ENCODE measurements at regions not wholly inside any gene's neighbourhood (a gene's known extent, or its start where the extent isn't known, plus 50 kb on each side); places are given as distances from the start of the nearest gene placed in this dataset.

- Histone ChIP-seq H4K20me1 (ENCODE audit: insufficient read depth, low read length) (no peaks in the 10 kb centered on the region), H3K9me2 (ENCODE audit: insufficient read depth, low read length) (no peaks in the 10 kb centered on the region), H3K79me2 (ENCODE audit: insufficient read depth, low read depth, low read length) (no peaks in the 10 kb centered on the region), H3K4me1 (ENCODE audit: insufficient read depth, low read length, poor library complexity, severe bottlenecking) (no peaks in the 10 kb centered on the region), H3K9me3 (ENCODE audit: low read length) (no peaks in the 10 kb centered on the region), H2AFZ (ENCODE audit: low read length) (no peak overlapping the region), H3K27ac (ENCODE audit: low read depth, low read length, poor library complexity, severe bottlenecking) (no peak overlapping the region), H3K36me3 (ENCODE audit: insufficient read depth, low read length) (no peaks in the 10 kb centered on the region), H3K4me3 (ENCODE audit: low read depth, low read length, poor library complexity, severe bottlenecking) (no peak overlapping the region), H3K4me2 (ENCODE audit: low read length) (no peak overlapping the region)
- no peak for DNase-seq (ENCODE audit: low spot score)
- CTCF ChIA-PET (ENCODE audit: unreplicated experiment): no interaction called here
- POLR2A ChIA-PET: no interaction called here
- no peak for TF ChIP-seq EZH2phosphoT487 (IDR thresholded peaks at IDR 0.05; ENCODE audit: borderline replicate concordance, low read depth, low read length)
- TF ChIP-seq CTCF (conservative IDR thresholded peaks at IDR 0.05; ENCODE audit: low read length): no peak
- intact Hi-C loops (cut with micrococcal nuclease; ENCODE audit: unreplicated experiment): no loop called here
- no TSS peak for BruUV-seq (replicated peaks)
Measured at GRCh38 chr13:29956853-29957252, 106.4 kb upstream of the UBL3 start.

- Histone ChIP-seq H3K9me3 (ENCODE audit: low read length) (no peaks in the 10 kb centered on the region), H3K9me2 (ENCODE audit: insufficient read depth, low read length) (no peaks in the 10 kb centered on the region), H3K27ac (ENCODE audit: low read depth, low read length, poor library complexity, severe bottlenecking) (no peak overlapping the region), H4K20me1 (ENCODE audit: insufficient read depth, low read length) (no peaks in the 10 kb centered on the region), H3K79me2 (ENCODE audit: insufficient read depth, low read depth, low read length) (no peaks in the 10 kb centered on the region), H3K36me3 (ENCODE audit: insufficient read depth, low read length) (no peaks in the 10 kb centered on the region), H2AFZ (ENCODE audit: low read length) (no peak overlapping the region), H3K4me2 (ENCODE audit: low read length) (no peak overlapping the region), H3K4me1 (ENCODE audit: insufficient read depth, low read length, poor library complexity, severe bottlenecking) (no peaks in the 10 kb centered on the region), H3K4me3 (ENCODE audit: low read depth, low read length, poor library complexity, severe bottlenecking) (no peak overlapping the region)
- intact Hi-C loops (cut with micrococcal nuclease; ENCODE audit: unreplicated experiment): no loop called here
- POLR2A ChIA-PET: interaction anchor here (0.8 kb wide), 1 partner anchor 42 kb away, joined by 4 read pairs; no protein-coding TSS in a partner anchor
- CTCF ChIA-PET (ENCODE audit: unreplicated experiment): no interaction called here
- TF ChIP-seq CTCF (conservative IDR thresholded peaks at IDR 0.05; ENCODE audit: low read length) (no peak), EZH2phosphoT487 (IDR thresholded peaks at IDR 0.05; ENCODE audit: borderline replicate concordance, low read depth, low read length) (no peak)
- no TSS peak for BruUV-seq (replicated peaks)
- DNase-seq (ENCODE audit: low spot score): no peak
Measured at GRCh38 chr13:29955137-29955650, 104.8 kb upstream of the UBL3 start.

GRCh38 chr13:29954082-29955028, 103.9 kb upstream of the UBL3 start:
- CTCF ChIA-PET (ENCODE audit: unreplicated experiment): interaction anchor here (0.5 to 0.6 kb wide), 2 partner anchors 15 to 49 kb away, joined by 3 read pairs; no protein-coding TSS in a partner anchor
- no peaks in the 10 kb centered on the region for H3K4me1 ChIP-seq (ENCODE audit: insufficient read depth, low read length, poor library complexity, severe bottlenecking)
- H2AFZ ChIP-seq (ENCODE audit: low read length): no peak overlapping the region
- BruUV-seq (replicated peaks): no TSS peak
- no peaks in the 10 kb centered on the region for H4K20me1 ChIP-seq (ENCODE audit: insufficient read depth, low read length)
- H3K9me3 ChIP-seq (ENCODE audit: low read length): no peaks in the 10 kb centered on the region
- H3K79me2 ChIP-seq (ENCODE audit: insufficient read depth, low read depth, low read length): no peaks in the 10 kb centered on the region
- H3K4me3 ChIP-seq (ENCODE audit: low read depth, low read length, poor library complexity, severe bottlenecking): no peak overlapping the region
- intact Hi-C loops (cut with micrococcal nuclease; ENCODE audit: unreplicated experiment): no loop called here
- DNase-seq (ENCODE audit: low spot score): no peak
- H3K4me2 ChIP-seq (ENCODE audit: low read length): no peak overlapping the region
- TF ChIP-seq EZH2phosphoT487 (IDR thresholded peaks at IDR 0.05; ENCODE audit: borderline replicate concordance, low read depth, low read length) (no peak), CTCF (conservative IDR thresholded peaks at IDR 0.05; ENCODE audit: low read length) (no peak)
- POLR2A ChIA-PET: interaction anchor here (0.6 to 0.8 kb wide), 3 partner anchors 43 to 51 kb away, joined by 3 to 7 read pairs (median 4); no protein-coding TSS in a partner anchor
- H3K27ac ChIP-seq (ENCODE audit: low read depth, low read length, poor library complexity, severe bottlenecking): no peak overlapping the region
- no peaks in the 10 kb centered on the region for H3K36me3 ChIP-seq (ENCODE audit: insufficient read depth, low read length)
- no peaks in the 10 kb centered on the region for H3K9me2 ChIP-seq (ENCODE audit: insufficient read depth, low read length)

Data from OCI-LY7 (cell line).